HT-29 (cell line): ENCODE measurements at regions not wholly inside any gene's neighbourhood (a gene's known extent, or its start where the extent isn't known, plus 50 kb on each side); places are given as distances from the start of the nearest gene placed in this dataset.

ENCODE experiments used
- DNase-seq: peaks from one replicate; pipeline ENCODE4 v3.0.0-alpha.2; 2015; ENCODE audit warnings: low spot score

DNA sequence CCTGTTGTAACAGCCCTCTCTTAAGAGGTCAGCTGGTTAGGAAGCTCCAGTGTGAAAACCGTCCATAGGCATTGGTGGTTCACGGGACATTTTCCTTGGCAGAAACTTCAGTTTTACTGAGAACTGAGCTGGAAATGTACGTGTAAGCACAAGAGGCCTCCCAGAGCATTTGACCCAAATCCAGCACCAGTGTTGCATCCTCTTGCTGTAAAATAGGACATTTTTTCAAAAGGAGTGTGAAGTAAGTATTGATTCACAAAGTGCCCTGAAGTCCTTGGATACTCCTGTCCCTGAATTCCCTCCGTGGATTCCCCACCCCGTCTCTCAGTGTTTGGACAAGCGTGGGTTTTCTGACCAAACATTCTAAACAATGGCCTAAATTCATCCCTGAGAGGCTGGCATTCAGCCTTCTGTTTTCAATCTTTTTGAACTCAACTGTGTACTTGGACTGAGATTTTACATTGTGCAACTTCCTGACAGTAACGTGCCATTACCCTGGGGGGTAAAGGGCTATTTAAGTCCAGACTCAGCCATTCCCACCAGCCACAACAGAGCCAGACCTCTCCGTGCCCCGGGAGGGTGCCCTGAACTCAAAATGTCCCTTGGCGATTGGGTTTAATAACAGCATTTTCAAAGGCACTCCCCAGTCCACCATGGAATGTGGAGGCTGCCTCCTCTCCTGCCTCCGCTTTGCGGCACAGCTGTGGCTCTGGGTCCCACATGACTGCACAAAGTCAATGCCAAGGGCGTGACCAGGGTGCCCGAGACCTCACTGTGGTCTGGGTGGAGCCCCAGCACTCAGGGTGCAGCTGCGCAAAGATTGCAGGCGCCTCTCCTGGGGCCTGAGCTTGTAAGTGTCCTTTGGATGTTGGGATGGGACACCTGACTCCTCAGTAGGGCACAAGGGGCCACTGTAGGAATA, 92.7 kb upstream of the AFDN start:
- DNase-seq: peak; percentile 21

DNA sequence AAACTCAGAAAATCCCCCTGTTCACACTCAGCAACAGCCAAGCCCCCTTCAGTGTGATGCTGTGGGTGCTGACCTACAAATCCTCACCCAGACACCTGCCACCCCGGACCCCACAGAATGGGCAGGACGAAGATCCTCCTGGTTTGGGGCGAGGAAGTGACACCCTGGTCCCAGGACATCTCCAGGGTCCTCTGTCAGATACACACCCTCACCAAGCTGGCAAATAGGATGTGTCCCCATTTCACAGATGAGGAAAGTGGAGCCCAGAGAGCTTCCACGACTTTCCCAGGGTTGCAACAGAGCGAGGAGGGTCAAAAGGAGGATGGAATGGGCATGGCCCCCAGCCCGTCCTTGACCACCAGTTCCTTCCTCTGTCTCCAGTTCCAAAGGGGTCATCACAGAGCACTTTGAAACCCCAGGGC, 92.0 kb upstream of the AFDN start:
- DNase-seq: no peak

DNA sequence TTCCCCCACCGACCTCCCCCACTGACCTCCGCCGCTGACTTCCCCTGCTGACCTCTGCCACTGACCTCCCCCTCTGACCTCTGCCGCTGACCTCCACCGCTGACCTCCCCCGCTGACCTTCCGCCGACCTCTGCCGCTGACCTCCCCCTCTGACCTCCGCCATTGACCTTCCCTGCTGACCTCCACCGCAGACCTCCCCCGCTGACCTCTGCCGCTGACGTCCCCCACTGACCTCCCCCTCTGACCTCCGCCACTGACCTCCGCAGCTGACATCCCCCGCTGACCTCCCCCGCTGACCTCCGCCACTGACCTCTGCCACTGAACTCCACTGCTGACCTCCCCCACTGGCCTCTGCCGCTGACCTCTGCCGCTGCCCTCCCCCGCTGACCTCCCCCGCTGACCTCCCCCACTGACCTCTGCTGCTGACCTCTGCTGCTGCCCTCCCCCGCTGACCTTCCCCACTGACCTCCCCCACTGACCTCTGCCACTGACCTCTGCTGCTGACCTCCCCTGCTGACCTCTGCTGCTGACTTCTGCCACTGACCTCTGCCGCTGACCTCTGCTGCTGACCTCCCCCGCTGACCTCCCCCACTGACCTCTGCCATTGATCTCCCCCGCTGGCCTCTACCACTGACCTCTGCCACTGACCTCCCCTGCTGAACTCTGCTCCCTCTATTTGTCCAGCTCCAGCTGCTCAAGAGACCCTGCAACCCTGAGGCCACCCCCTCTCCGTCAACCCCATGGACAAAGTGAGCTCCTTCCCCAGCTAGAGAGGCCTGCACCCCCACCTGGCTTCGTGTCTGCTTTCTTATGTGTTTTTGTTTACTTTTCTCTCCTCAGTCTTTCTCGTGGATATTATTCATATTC, 91.4 kb upstream of the AFDN start:
- no peak for DNase-seq

DNA sequence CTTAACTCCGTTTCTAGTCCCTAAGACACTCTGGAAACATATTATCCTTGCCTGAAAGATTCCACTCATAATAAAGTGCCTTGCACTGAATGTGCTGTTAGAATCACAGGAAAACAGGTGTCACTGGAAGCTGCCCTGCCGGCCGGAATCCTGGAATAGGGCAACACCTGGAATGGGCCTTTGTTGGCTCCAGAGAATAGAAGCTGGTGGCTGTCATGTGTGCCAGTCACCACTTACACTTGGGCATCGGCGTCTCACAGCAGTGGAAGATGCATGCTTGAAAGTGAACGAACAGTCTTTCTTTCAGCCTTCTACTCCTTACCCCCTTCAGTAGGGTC, 90.8 kb upstream of the AFDN start:
- DNase-seq: no peak

DNA sequence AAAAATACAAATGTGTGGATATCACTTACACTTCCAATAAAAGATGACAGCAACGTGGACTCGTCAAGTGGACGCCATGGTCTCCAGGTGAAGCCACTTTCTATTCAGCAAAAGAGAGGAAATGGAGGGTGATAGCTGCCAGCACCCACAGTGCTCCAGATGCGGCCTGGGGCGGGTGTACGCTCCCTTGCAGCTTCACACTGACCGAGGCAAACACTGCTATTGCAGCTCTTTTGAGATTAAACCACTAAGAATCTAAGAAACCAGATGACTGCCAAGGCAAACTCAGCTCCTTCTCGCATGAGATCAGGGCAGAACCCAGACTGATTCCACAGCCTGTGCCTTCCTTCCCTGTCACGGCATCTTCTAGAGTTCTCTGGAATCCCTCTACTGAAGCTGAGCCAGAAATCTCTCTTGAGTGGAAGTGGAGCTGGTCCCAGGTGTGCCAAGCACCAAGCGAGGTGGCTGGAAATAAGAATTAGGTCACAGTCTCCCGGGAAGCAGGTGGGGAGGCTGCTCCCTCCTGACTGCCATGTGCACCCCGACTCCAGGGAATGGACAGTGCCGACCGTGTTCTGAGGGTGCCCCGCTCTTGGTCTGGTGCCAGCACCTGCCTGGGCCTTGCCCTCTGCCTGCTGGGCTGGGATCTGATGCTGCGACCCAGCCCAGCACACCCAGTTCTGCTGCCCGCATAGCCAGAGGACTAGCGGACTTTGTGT, 90.1 kb upstream of the AFDN start:
- DNase-seq: no peak

DNA sequence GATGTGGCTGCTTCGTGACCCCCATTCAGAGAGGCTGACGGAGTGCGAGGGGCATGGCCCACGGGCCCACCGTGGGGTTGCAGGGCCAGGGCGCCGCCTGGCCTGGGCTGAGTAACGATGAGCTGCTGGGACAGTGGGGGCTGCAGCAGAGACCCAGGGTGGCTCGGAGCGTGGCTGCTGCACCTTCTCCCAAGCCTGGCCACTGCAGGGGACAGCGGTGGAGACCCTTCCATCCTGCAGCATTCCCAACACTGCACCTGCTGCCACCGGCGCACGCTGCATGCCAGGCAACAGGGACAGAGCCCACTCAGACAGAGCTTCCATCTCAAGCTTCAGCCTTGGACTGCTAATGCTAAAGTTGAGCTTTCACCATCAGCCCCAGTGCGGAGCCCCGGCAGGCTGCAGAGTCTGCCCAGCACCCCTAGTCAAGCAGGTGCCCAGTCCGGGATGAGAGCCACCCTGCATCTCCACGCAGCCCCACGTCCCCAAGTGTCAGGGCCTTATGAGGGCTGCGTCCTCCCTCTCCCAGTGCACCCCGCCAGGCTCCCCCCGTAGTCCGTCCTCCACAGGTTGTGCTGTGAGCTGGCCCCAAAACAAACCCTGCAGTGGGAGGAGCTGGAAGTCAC, 89.4 kb upstream of the AFDN start:
- no peak for DNase-seq

DNA sequence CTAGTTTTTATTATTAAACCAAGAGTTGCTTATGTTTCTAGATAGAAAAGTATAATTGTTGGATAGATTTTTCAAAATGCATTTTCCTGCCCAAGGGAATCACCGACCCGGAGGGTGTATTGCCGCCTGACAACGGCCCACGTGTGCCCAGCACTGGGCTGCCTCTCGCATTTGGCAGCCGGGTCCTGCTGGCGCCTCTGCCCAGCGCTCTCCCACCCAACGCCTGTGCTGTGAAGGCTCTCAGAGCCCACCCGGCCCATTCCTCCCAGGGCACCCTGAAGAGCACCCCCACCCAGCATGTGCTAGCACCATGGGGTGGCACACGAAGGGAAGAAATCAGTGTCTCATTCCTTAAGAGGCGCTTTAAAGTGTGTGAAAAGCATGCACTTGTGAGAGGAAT, 88.3 kb upstream of the AFDN start:
- no peak for DNase-seq

DNA sequence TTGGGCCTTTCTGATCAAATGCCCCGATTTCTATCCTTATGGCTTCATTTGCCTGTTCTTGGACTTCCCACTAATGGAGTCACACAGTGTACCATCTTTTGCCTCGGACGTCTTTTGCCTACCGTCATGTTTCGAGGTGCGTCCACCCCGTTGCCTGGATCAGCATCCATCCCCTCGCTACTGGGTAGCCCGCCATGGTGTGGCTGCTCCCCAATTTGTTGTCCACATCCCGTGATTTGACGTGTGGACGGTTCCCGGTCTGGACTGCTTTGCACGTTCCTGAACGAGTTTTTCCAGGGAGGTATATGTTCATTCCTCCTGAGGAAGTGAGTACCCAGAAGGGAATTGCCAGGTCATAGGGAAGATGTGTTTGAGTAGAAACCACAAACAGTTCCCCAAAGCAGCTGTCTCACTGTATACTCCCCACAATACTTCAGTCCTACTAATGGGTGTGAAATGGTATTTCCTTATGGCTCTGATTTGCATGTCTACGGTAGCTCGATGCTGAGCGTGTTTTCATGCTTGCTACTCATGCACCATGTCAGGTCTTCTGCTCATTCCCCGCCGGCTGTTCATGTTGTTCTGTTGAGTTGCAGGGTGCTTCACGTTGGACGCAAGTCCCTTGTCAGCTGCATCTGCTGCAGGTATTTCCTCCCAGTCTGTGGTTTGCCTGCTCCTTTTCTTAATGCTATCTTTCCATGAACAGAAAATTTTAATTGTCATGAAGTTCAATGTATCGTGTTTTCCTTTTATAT, 86.8 kb upstream of the AFDN start:
- no peak for DNase-seq

DNA sequence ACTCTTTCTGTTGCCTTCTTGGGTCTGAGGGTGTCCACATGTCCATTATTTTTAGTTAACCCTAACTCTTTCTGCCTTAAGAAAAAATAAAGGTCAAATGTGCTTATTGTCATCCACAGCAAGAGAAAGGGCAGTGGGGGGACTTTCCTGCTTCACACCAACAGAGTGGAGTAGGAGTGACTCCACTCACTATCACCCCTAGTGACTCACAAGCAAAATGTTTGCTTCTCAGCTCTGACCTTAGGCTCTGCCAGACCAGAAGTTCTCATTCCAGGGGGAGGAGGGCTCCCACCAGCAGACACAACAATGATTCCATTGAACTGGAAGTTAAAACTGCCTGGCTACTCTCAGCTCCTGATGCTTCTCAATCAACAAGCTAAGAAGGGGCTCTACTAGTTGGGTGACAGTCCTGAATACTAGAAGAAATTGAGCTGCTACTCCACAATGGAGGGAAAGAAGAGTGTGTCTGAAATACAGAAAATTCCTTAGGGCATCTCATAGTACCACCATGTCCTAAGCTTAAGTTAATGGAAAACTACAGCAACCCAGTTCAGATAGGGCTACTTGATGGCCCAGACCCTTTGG, 83.9 kb upstream of the AFDN start:
- no peak for DNase-seq

DNA sequence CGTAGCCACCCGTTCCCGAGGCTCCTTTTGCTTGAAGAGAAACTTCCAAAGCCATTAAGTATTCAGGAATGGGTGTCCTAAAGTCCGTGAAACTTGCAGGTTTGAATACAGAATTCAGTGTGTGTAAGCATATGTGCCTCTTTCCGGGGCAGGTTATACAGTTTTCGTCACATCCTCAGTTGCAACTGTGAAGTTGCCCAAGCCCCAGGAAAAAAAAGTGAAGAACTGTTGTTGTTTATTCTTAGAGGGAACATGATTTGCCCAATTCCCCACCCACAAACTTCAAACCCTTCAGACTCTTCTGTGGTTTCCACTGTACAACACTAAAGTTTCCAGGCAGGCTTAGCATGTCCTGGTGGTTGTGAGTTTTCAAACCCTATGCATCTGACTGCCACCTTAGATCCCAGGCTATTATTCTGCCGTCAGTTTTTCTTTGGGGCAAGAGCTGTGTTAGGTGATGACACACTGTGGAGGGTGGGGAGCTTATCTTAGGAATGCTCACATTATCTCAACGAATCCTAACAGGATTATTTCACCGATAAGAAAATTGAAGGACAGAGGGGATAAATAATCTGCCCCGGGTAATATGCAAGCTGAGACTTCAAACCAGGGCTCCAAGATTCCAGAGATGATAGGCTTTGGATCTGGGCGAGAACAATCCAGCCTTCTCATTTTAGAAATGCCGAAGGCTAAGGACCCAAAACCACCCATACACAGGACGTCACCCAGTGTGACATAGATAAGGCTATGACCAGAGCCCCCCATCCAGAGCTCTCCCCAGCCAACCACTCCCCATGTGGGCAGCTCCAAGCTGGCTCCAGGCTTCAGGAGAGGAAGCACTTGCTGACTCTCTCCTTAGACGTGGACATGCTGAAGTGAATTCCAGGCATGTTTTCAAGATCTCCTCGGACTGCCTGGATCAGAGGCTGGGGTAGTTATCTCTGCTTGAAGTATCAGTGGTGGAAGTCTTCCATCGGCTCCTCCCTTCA, 81.7 kb upstream of the AFDN start:
- DNase-seq: no peak

DNA sequence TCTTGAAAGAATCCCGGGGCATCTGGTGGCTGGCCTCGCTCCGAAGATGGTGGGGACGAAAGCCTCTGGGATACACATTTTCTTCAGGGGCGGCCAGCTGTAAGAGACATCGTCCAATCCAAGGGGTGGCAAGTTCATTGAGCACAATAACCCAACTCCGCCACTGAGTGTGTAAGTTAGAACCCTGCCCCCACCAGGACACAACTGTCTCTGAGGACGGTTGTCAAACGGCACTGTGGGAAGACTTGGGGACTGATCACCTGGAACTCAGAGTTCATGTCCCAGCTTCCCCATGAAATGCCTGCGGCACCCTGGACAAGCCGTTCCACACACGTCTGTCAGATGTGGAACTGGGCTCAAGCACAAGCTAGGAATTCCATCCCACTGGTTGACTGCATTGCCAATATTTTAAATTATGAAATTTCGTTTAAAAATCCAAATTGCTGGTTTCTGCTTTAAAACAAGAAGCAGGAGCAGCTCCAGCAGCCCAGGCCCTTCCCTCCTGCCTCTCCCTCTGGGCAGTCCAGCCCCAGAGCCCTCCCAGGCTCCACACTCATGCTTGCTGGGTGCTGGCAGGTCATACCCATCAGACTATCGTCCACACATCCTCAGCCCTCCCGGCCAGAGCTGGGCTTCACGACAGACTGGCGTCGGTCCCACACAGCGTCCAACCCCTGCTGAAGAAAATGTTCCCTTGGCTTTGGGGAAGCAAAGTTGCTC, 80.9 kb upstream of the AFDN start:
- DNase-seq: no peak

DNA sequence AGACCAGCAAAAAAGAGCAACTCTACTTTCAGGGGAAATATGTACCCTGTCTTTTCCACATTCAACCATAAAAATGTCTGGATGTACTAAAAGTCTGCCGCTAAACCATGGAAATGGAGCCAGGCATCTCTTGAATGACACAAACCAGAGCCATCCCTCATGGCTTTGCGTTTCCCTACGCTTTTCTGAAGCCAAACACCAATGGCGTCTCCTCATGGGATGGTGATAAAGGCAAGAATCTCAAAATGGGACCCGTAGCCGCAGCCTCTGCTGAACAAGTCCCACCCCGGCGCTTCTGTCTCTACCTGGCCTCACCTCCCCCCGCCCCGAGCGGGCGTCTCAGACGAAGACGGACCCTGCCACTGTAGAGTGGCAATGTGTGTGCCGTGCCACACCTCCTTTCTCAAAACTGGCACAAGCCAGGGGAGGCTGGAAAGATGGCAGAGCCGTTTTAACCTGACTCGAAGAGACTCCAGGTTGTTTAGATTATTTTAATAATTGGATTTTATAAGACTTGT, 80.3 kb upstream of the AFDN start:
- no peak for DNase-seq

DNA sequence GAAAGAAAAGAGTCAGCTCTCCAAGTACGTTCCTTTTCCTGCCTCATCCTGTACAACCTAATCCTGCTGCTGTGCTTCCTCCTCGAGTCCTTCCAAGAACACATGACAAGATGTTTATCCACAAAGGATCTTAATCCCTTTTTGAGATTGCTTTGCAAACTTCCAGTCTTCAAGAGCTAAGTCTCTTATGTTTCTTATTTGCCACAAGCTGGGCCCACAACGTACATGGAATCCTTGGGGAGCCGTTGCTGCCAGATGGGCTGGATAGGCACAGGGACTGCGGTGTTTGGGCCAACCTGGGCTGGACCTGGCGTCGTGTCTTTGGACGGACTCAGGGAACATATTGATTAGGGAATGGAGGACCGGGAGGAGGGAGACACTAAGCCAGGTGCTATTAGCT, 79.7 kb upstream of the AFDN start:
- DNase-seq: no peak

DNA sequence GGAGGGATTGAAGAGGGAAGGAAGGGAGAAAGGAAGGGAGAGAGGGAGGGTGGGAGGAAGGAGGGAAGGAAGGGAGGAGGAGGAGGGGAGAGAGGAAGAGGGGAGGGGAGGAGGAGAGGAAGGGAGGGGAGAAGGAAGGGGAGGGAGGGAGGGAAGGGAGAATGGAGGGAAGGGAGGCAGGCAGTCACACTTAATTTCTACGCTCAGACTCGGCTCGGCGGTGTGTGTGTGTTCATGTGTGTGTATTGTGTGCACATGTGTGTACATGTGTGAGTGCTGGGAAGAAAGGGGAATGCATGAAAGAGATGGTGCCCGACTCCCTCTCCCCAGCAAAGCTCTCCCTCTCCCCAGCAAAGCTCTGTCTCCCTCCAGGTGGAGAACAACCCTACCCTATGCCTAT, 79.1 kb upstream of the AFDN start:
- no peak for DNase-seq

DNA sequence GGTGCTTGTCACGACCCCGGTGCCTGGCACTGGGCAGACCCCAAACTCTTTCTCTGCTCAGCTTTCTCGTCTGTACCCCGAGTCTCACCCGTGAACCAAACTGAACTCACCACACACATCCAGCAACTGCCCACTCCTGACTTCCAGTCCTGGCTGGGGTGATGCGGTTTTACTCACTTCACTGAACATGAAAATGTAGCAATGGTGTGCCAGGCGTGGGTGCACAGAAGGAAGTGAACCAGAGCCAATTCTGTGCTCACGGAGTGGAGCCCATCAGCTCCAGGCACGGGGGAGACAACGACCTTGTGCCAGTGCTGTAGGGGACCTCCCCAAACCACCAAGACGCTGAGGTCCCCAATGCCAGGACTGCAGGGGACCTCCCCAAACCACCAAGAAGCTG, 78.7 kb upstream of the AFDN start:
- DNase-seq: no peak

DNA sequence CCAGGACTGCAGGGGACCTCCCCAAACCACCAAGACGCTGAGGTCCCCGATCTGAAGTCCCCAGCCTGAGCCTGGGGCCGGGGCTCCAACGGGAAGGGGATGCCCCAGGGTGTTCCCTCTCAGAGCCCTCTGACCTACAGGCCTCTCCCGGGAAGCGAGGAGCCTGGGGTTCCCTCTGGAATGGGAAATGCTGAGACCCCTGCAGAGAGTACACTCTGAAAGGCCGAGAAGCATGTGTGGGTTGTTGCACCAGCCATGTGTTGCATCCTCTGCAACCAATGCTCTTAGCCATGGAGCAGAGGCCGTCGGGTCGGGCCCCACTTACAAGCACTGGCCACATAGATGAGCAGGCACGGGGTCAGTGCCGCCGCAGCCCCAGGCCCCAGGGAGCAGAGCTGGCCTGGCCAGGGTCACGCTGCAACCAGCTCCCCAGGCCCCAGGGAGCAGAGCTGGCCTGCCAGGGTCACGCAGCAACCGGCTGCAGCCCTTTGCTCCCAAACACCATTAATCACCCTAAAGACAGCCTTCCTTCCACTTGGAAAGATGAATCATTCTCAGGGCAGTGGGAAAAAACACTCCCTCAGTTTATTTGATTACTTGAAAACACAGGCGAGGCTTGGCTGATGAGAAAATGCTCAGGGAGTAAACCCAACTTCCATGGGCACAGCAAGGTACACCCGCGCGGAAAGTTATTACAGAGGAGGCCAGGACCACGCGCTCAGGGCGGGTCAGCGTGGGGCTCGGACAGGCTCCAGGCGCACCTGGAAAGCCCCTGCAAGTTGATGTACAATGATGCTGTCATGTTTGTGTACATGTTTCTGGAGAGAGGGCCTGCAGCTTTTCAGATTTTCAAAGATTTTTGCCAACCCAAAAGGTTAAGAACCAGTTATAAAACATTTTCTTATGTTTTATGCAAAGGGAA, 78.0 kb upstream of the AFDN start:
- DNase-seq: no peak

DNA sequence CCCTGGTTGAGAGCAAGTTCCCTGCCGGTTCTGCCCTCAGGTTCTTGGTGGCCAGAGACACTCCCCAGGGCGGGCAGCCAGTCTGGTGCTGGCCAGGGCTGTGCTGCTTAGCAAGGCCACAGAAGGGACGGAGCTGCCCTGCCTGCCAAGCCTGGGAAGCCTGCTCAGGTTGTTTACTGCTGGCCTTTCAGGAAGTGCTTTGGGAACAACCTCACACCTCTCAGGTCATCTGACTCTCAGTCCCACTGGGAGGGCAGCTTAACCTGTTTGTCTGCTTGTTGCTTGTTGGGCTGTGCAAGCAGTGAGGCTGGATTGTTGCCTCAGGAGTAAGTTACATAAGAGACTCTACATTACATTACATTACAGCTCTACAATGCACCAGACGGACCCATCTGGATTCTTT, 75.8 kb upstream of the AFDN start:
- DNase-seq: peak; percentile 98
